ENCODE measurements at regions not wholly inside any gene's neighbourhood (a gene's known extent, or its start where the extent isn't known, plus 50 kb on each side); places are given as distances from the start of the nearest gene placed in this dataset.

DNA sequence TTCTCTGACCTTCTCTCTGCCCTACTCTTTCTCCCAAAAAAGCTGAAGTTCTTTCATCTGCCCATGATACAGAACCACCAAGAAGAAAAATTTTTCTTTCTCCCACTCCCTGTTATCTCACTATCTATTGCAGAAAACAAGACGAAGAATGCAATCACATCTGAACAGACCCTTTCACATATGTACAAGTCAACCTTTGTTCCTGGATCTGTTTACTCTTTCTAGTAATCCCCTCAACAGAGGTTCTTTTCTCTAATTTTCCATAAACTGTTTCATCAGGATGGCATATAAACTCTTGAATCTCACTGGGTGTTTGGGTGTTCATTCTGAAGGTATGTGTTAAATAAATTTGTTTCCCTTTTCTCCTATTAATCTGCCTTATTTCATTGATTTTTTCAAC is 1262.7 kb upstream of the NRXN1 start:
- TF ChIP-seq, protein P1, sequence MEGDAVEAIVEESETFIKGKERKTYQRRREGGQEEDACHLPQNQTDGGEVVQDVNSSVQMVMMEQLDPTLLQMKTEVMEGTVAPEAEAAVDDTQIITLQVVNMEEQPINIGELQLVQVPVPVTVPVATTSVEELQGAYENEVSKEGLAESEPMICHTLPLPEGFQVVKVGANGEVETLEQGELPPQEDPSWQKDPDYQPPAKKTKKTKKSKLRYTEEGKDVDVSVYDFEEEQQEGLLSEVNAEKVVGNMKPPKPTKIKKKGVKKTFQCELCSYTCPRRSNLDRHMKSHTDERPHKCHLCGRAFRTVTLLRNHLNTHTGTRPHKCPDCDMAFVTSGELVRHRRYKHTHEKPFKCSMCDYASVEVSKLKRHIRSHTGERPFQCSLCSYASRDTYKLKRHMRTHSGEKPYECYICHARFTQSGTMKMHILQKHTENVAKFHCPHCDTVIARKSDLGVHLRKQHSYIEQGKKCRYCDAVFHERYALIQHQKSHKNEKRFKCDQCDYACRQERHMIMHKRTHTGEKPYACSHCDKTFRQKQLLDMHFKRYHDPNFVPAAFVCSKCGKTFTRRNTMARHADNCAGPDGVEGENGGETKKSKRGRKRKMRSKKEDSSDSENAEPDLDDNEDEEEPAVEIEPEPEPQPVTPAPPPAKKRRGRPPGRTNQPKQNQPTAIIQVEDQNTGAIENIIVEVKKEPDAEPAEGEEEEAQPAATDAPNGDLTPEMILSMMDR (IDR thresholded peaks at IDR 0.05) = no peak
- no peak for TF ChIP-seq EP300 (IDR thresholded peaks at IDR 0.05)
